HepG2 (cell line): ENCODE measurements at regions not wholly inside any gene's neighbourhood (a gene's known extent, or its start where the extent isn't known, plus 50 kb on each side); places are given as distances from the start of the nearest gene placed in this dataset.

Source experiments
- BRCA1 ChIP-seq: sonication (generic); formaldehyde crosslinking; IDR thresholded peaks from 2 replicates; pipeline ENCODE4 v1.4.0; 2020; ENCODE audit warnings: missing genetic modification reagents
- NFE2L2 ChIP-seq: fragments of 150-350 bp; IDR thresholded peaks from 2 replicates; pipeline ENCODE4 v1.6.1; 2014; ENCODE audit warnings: low read length
- RBM39 ChIP-seq: fragments of 200-400 bp; formaldehyde crosslinking; IDR thresholded peaks from one replicate; pipeline ENCODE4 v1.6.1; 2018; ENCODE audit warnings: antibody characterized with exemption, mild to moderate bottlenecking, low read depth, low read length; ENCODE audit not compliant: poor library complexity, severe bottlenecking
- ZNF224 ChIP-seq: sonication (generic); formaldehyde crosslinking; IDR thresholded peaks from 2 replicates; pipeline ENCODE4 v1.5.0; 2020; ENCODE audit warnings: mild to moderate bottlenecking, missing genetic modification reagents
- TF ChIP-seq, protein P1 (sequence below): sonication (generic); formaldehyde crosslinking; IDR thresholded peaks from 2 replicates; pipeline ENCODE4 v1.8.1; 2022; ENCODE audit warnings: low read depth, mild to moderate bottlenecking, missing genetic modification reagents
- TF ChIP-seq, protein P2 (sequence below): sonication (generic); formaldehyde crosslinking; IDR thresholded peaks from 2 replicates; pipeline ENCODE4 v1.4.0; 2020; ENCODE audit warnings: mild to moderate bottlenecking, missing genetic modification reagents
- TF ChIP-seq, protein P3 (sequence below): sonication (generic); formaldehyde crosslinking; IDR thresholded peaks from 2 replicates; pipeline ENCODE4 v1.5.0; 2020; ENCODE audit warnings: mild to moderate bottlenecking, missing genetic modification reagents, moderate library complexity

DNA sequence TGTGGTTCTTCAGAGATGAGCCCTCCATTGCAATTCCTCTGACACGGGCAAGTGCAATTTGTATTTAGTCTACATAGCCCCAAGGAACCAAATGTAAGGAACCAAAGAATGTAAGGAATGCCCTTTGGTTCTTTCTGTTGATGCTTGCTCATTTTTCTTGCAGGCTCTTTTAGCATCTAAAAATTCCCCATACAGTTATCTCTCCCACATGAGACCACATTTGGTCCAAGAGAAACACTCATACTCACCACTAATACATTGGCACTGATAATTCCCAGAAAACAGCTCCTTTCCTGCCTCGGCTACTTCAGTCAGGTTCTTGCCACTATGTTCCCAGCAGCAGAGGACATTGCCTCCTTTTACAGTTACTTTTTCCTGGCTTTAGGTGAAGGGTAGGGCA, 332.6 kb downstream of the AEBP2 start:
- TF ChIP-seq, protein P1, sequence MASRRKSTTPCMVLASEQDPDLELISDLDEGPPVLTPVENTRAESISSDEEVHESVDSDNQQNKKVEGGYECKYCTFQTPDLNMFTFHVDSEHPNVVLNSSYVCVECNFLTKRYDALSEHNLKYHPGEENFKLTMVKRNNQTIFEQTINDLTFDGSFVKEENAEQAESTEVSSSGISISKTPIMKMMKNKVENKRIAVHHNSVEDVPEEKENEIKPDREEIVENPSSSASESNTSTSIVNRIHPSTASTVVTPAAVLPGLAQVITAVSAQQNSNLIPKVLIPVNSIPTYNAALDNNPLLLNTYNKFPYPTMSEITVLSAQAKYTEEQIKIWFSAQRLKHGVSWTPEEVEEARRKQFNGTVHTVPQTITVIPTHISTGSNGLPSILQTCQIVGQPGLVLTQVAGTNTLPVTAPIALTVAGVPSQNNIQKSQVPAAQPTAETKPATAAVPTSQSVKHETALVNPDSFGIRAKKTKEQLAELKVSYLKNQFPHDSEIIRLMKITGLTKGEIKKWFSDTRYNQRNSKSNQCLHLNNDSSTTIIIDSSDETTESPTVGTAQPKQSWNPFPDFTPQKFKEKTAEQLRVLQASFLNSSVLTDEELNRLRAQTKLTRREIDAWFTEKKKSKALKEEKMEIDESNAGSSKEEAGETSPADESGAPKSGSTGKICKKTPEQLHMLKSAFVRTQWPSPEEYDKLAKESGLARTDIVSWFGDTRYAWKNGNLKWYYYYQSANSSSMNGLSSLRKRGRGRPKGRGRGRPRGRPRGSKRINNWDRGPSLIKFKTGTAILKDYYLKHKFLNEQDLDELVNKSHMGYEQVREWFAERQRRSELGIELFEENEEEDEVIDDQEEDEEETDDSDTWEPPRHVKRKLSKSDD = no peak
- TF ChIP-seq, protein P2, sequence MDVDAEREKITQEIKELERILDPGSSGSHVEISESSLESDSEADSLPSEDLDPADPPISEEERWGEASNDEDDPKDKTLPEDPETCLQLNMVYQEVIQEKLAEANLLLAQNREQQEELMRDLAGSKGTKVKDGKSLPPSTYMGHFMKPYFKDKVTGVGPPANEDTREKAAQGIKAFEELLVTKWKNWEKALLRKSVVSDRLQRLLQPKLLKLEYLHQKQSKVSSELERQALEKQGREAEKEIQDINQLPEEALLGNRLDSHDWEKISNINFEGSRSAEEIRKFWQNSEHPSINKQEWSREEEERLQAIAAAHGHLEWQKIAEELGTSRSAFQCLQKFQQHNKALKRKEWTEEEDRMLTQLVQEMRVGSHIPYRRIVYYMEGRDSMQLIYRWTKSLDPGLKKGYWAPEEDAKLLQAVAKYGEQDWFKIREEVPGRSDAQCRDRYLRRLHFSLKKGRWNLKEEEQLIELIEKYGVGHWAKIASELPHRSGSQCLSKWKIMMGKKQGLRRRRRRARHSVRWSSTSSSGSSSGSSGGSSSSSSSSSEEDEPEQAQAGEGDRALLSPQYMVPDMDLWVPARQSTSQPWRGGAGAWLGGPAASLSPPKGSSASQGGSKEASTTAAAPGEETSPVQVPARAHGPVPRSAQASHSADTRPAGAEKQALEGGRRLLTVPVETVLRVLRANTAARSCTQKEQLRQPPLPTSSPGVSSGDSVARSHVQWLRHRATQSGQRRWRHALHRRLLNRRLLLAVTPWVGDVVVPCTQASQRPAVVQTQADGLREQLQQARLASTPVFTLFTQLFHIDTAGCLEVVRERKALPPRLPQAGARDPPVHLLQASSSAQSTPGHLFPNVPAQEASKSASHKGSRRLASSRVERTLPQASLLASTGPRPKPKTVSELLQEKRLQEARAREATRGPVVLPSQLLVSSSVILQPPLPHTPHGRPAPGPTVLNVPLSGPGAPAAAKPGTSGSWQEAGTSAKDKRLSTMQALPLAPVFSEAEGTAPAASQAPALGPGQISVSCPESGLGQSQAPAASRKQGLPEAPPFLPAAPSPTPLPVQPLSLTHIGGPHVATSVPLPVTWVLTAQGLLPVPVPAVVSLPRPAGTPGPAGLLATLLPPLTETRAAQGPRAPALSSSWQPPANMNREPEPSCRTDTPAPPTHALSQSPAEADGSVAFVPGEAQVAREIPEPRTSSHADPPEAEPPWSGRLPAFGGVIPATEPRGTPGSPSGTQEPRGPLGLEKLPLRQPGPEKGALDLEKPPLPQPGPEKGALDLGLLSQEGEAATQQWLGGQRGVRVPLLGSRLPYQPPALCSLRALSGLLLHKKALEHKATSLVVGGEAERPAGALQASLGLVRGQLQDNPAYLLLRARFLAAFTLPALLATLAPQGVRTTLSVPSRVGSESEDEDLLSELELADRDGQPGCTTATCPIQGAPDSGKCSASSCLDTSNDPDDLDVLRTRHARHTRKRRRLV (CRISPR knock-in tag) = no peak
- TF ChIP-seq BRCA1 (CRISPR knock-in tag) (no peak), ZNF224 (CRISPR knock-in tag) (no peak), RBM39 (no peak), NFE2L2 (no peak)
- TF ChIP-seq, protein P3, sequence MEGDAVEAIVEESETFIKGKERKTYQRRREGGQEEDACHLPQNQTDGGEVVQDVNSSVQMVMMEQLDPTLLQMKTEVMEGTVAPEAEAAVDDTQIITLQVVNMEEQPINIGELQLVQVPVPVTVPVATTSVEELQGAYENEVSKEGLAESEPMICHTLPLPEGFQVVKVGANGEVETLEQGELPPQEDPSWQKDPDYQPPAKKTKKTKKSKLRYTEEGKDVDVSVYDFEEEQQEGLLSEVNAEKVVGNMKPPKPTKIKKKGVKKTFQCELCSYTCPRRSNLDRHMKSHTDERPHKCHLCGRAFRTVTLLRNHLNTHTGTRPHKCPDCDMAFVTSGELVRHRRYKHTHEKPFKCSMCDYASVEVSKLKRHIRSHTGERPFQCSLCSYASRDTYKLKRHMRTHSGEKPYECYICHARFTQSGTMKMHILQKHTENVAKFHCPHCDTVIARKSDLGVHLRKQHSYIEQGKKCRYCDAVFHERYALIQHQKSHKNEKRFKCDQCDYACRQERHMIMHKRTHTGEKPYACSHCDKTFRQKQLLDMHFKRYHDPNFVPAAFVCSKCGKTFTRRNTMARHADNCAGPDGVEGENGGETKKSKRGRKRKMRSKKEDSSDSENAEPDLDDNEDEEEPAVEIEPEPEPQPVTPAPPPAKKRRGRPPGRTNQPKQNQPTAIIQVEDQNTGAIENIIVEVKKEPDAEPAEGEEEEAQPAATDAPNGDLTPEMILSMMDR (CRISPR knock-in tag) = no peak
